ENCODE measurements at regions not wholly inside any gene's neighbourhood (a gene's known extent, or its start where the extent isn't known, plus 50 kb on each side); places are given as distances from the start of the nearest gene placed in this dataset.

- DNase-seq, result no peak
These were observed 58.6 kb upstream of the KLHL29 start for GRCh38 chr2:23326330-23326729.

- DNase-seq, result no peak
These were observed 57.6 kb upstream of the KLHL29 start for GRCh38 chr2:23327416-23327815.

GRCh38 chr2:23327887-23328286 lies 57.1 kb upstream of the KLHL29 start:
- no peak for DNase-seq

- DNase-seq, result no peak
These were observed 54.8 kb upstream of the KLHL29 start for GRCh38 chr2:23330214-23330613.

Data from stimulated activated naive CD4-positive, alpha-beta T cell (primary cell).